ENCODE measurements at regions not wholly inside any gene's neighbourhood (a gene's known extent, or its start where the extent isn't known, plus 50 kb on each side); places are given as distances from the start of the nearest gene placed in this dataset.

- ChIA-PET CTCF (interaction anchor here (2.0 to 2.9 kb wide), 3 partner anchors 14 to 248 kb away, joined by 5 to 17 read pairs (median 8); no protein-coding TSS in a partner anchor), POLR2A (no interaction called here)
- ATAC-seq, result no peak
- H3K9me3 Mint-ChIP-seq, result no peaks in the 10 kb centered on the region
- no peaks in the 10 kb centered on the region for H3K36me3 Mint-ChIP-seq
- no peak overlapping the region for H3K4me3 Mint-ChIP-seq
- peak overlapping the region; percentile 39; the same call in 1 of the 2 replicates for H3K27ac Mint-ChIP-seq
- H3K4me1 Mint-ChIP-seq, result peaks cover 61% of the 10 kb centered on the region
- no peak for DNase-seq (ENCODE audit: low spot score)
- H3K27me3 Mint-ChIP-seq (ENCODE audit: low read depth), result no peaks in the 10 kb centered on the region
- TF ChIP-seq RORB (CRISPR knock-in tag; IDR thresholded peaks at IDR 0.05), result no peak
- TF ChIP-seq, protein P1, sequence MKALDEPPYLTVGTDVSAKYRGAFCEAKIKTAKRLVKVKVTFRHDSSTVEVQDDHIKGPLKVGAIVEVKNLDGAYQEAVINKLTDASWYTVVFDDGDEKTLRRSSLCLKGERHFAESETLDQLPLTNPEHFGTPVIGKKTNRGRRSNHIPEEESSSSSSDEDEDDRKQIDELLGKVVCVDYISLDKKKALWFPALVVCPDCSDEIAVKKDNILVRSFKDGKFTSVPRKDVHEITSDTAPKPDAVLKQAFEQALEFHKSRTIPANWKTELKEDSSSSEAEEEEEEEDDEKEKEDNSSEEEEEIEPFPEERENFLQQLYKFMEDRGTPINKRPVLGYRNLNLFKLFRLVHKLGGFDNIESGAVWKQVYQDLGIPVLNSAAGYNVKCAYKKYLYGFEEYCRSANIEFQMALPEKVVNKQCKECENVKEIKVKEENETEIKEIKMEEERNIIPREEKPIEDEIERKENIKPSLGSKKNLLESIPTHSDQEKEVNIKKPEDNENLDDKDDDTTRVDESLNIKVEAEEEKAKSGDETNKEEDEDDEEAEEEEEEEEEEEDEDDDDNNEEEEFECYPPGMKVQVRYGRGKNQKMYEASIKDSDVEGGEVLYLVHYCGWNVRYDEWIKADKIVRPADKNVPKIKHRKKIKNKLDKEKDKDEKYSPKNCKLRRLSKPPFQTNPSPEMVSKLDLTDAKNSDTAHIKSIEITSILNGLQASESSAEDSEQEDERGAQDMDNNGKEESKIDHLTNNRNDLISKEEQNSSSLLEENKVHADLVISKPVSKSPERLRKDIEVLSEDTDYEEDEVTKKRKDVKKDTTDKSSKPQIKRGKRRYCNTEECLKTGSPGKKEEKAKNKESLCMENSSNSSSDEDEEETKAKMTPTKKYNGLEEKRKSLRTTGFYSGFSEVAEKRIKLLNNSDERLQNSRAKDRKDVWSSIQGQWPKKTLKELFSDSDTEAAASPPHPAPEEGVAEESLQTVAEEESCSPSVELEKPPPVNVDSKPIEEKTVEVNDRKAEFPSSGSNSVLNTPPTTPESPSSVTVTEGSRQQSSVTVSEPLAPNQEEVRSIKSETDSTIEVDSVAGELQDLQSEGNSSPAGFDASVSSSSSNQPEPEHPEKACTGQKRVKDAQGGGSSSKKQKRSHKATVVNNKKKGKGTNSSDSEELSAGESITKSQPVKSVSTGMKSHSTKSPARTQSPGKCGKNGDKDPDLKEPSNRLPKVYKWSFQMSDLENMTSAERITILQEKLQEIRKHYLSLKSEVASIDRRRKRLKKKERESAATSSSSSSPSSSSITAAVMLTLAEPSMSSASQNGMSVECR (CRISPR knock-in tag; IDR thresholded peaks at IDR 0.05; ENCODE audit: borderline replicate concordance), result no peak
Measured at GRCh38 chr14:100398044-100398443, 74.9 kb downstream of the SLC25A47 start.

- Mint-ChIP-seq H3K4me3 (no peak overlapping the region), H3K9me3 (no peaks in the 10 kb centered on the region), H3K36me3 (no peaks in the 10 kb centered on the region), H3K27ac (peak overlapping the region; percentile 80), H3K4me1 (peaks cover 65% of the 10 kb centered on the region), H3K27me3 (ENCODE audit: low read depth) (no peaks in the 10 kb centered on the region)
- ChIA-PET POLR2A (no interaction called here), CTCF (interaction anchor here (0.9 to 2.9 kb wide), 7 partner anchors 15 to 246 kb away, joined by 3 to 17 read pairs (median 3); no protein-coding TSS in a partner anchor)
- ATAC-seq, result no peak; the same call in 1 of the 2 replicates
- DNase-seq (ENCODE audit: low spot score), result no peak
- TF ChIP-seq ZNF425 (CRISPR knock-in tag; conservative IDR thresholded peaks at IDR 0.05), result no peak
- no peak for TF ChIP-seq HMGA2 (CRISPR knock-in tag; IDR thresholded peaks at IDR 0.05)
- no peak for TF ChIP-seq TCF7 (CRISPR knock-in tag; IDR thresholded peaks at IDR 0.05; ENCODE audit: low read depth)
- TF ChIP-seq GRHL2 (CRISPR knock-in tag; IDR thresholded peaks at IDR 0.05; ENCODE audit: insufficient replicate concordance, severe bottlenecking), result no peak
- TF ChIP-seq STAT6 (CRISPR knock-in tag; conservative IDR thresholded peaks at IDR 0.05; ENCODE audit: low read depth), result no peak
- TF ChIP-seq, protein P2, sequence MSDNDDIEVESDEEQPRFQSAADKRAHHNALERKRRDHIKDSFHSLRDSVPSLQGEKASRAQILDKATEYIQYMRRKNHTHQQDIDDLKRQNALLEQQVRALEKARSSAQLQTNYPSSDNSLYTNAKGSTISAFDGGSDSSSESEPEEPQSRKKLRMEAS (CRISPR knock-in tag; IDR thresholded peaks at IDR 0.05), result no peak
- no peak for TF ChIP-seq ZNF263 (CRISPR knock-in tag; IDR thresholded peaks at IDR 0.05; ENCODE audit: low read depth)
- no peak for TF ChIP-seq PRRX2 (CRISPR knock-in tag; IDR thresholded peaks at IDR 0.05)
- TF ChIP-seq CREB1 (CRISPR knock-in tag; IDR thresholded peaks at IDR 0.05), result no peak
- TF ChIP-seq RORB (CRISPR knock-in tag; IDR thresholded peaks at IDR 0.05), result no peak
- TF ChIP-seq E2F4 (CRISPR knock-in tag; IDR thresholded peaks at IDR 0.05; ENCODE audit: borderline replicate concordance, low read depth), result no peak
- no peak for TF ChIP-seq ZBTB43 (CRISPR knock-in tag; IDR thresholded peaks at IDR 0.05)
- no peak for TF ChIP-seq AR (CRISPR knock-in tag; IDR thresholded peaks at IDR 0.05)
- TF ChIP-seq IRF2 (CRISPR knock-in tag; IDR thresholded peaks at IDR 0.05; ENCODE audit: borderline replicate concordance, low read depth), result no peak
- no peak for TF ChIP-seq ESRRA (CRISPR knock-in tag; IDR thresholded peaks at IDR 0.05; ENCODE audit: borderline replicate concordance)
- TF ChIP-seq RELA (CRISPR knock-in tag; IDR thresholded peaks at IDR 0.05; ENCODE audit: borderline replicate concordance), result no peak
Measured at GRCh38 chr14:100399052-100399849, 76.1 kb downstream of the SLC25A47 start.
